H4 (cell line): ENCODE measurements at regions not wholly inside any gene's neighbourhood (a gene's known extent, or its start where the extent isn't known, plus 50 kb on each side); places are given as distances from the start of the nearest gene placed in this dataset.

Experiments
- DNase-seq: peaks from one replicate; pipeline ENCODE4 v3.0.0-alpha.2; 2015; ENCODE audit warnings: low spot score

GRCh38 chr2:145725876-145726275 lies 1206.0 kb upstream of the ZEB2 start:
- DNase-seq: no peak

- no peak for DNase-seq
Measured at GRCh38 chr2:145724311-145724898, 1204.5 kb upstream of the ZEB2 start.

GRCh38 chr2:145723872-145724271 lies 1204.0 kb upstream of the ZEB2 start:
- DNase-seq: no peak

GRCh38 chr2:145721681-145722080 lies 1201.8 kb upstream of the ZEB2 start:
- DNase-seq: no peak

GRCh38 chr2:145715601-145716000 lies 1195.7 kb upstream of the ZEB2 start:
- DNase-seq: no peak

- DNase-seq: no peak
Measured at GRCh38 chr2:145710303-145710702, 1190.4 kb upstream of the ZEB2 start.

GRCh38 chr2:145702305-145702704 lies 1182.4 kb upstream of the ZEB2 start:
- no peak for DNase-seq

GRCh38 chr2:145692971-145693478 lies 1173.1 kb upstream of the ZEB2 start:
- peak; percentile 87 for DNase-seq

GRCh38 chr2:145691659-145692058 lies 1171.7 kb upstream of the ZEB2 start:
- no peak for DNase-seq

GRCh38 chr2:145690183-145690778 lies 1170.4 kb upstream of the ZEB2 start:
- no peak for DNase-seq

GRCh38 chr2:145689277-145689676 lies 1169.4 kb upstream of the ZEB2 start:
- no peak for DNase-seq

GRCh38 chr2:145688156-145688555 lies 1168.2 kb upstream of the ZEB2 start:
- DNase-seq: no peak

GRCh38 chr2:145687442-145688134 lies 1167.7 kb upstream of the ZEB2 start:
- no peak for DNase-seq

- DNase-seq: no peak
Measured at GRCh38 chr2:145685383-145686050, 1165.6 kb upstream of the ZEB2 start.

GRCh38 chr2:145682546-145683157 lies 1162.7 kb upstream of the ZEB2 start:
- no peak for DNase-seq

GRCh38 chr2:145680276-145680675 lies 1160.4 kb upstream of the ZEB2 start:
- DNase-seq: no peak

- no peak for DNase-seq
Measured at GRCh38 chr2:145677371-145677770, 1157.5 kb upstream of the ZEB2 start.

- DNase-seq: no peak
Measured at GRCh38 chr2:145674705-145675104, 1154.8 kb upstream of the ZEB2 start.

- no peak for DNase-seq
Measured at GRCh38 chr2:145669301-145669700, 1149.4 kb upstream of the ZEB2 start.

GRCh38 chr2:145666552-145666951 lies 1146.6 kb upstream of the ZEB2 start:
- no peak for DNase-seq

- DNase-seq: no peak
Measured at GRCh38 chr2:145657265-145657664, 1137.3 kb upstream of the ZEB2 start.

- DNase-seq: no peak
Measured at GRCh38 chr2:145655165-145655765, 1135.3 kb upstream of the ZEB2 start.
